Thymus (tissue), 11 donors: ENCODE measurements at regions not wholly inside any gene's neighbourhood (a gene's known extent, or its start where the extent isn't known, plus 50 kb on each side); places are given as distances from the start of the nearest gene placed in this dataset.

Experiments
- DNase-seq, 9 donors: peaks; one replicate each; pipeline ENCODE4 v3.0.0-alpha.2; 2013; ENCODE audit warnings: low spot score in 9 of 9, low read depth in 6 of 9, missing footprints in 1 of 9
- H3K27ac ChIP-seq, 2 donors: one replicate each; pipeline ENCODE4 v1.5.1; 2013; ENCODE audit warnings: control low read depth in 1 of 2, low read depth in 1 of 2, low read length in 1 of 2, mild to moderate bottlenecking in 1 of 2, moderate library complexity in 1 of 2
- H3K27me3 ChIP-seq, 2 donors: one replicate each; pipeline ENCODE4 v1.5.1; 2013; ENCODE audit warnings: low read length in 1 of 2; ENCODE audit not compliant: control insufficient read depth in 2 of 2, insufficient read depth in 1 of 2
- H3K36me3 ChIP-seq, 2 donors: one replicate each; pipeline ENCODE4 v1.5.1; 2013; ENCODE audit warnings: low read length in 1 of 2, mild to moderate bottlenecking in 1 of 2, moderate library complexity in 1 of 2; ENCODE audit not compliant: control insufficient read depth in 2 of 2, insufficient read depth in 2 of 2
- H3K4me1 ChIP-seq, 2 donors: one replicate each; pipeline ENCODE4 v1.5.1; 2013; ENCODE audit warnings: low read length in 2 of 2; ENCODE audit not compliant: control insufficient read depth in 2 of 2, insufficient read depth in 2 of 2
- H3K4me3 ChIP-seq, 2 donors: one replicate each; pipeline ENCODE4 v1.5.1; 2013; ENCODE audit warnings: low read length in 2 of 2, control low read depth in 1 of 2, mild to moderate bottlenecking in 1 of 2
- H3K9me3 ChIP-seq, 2 donors: one replicate each; pipeline ENCODE4 v1.5.1; 2013; ENCODE audit warnings: low read length in 1 of 2, mild to moderate bottlenecking in 1 of 2; ENCODE audit not compliant: control insufficient read depth in 2 of 2, insufficient read depth in 1 of 2
- WGBS: extraction: QIAGEN DNeasy Blood & Tissue Kit; methylation state at CpG from one replicate; pipeline ENCODE4 v1.1.7; 2013; 5-methylcytosine and 5-hydroxymethylcytosine counted together
- donor health status: healthy.

GRCh38 chrX:110417128-110417527, 58.5 kb downstream of the RTL9 start:
- Histone ChIP-seq H3K27me3 (peaks cover 0 to 2% of the 10 kb centered on the region in 2 donors), H3K36me3 (no peaks in the 10 kb centered on the region), H3K27ac (no peak overlapping the region), H3K4me1 (no peaks in the 10 kb centered on the region), H3K4me3 (no peak overlapping the region), H3K9me3 (no peaks in the 10 kb centered on the region)
- WGBS: 91% methylated on average over 4 of the region's 4 CpGs
- DNase-seq: no peak

GRCh38 chrX:110418316-110419235, 59.9 kb downstream of the RTL9 start:
- Histone ChIP-seq H3K9me3 (no peaks in the 10 kb centered on the region), H3K4me1 (no peaks in the 10 kb centered on the region), H3K27me3 (peaks cover 0 to 2% of the 10 kb centered on the region in 2 donors), H3K27ac (no peak overlapping the region), H3K36me3 (no peaks in the 10 kb centered on the region), H3K4me3 (no peak overlapping the region)
- WGBS: 72% methylated on average over 22 of the region's 22 CpGs
- DNase-seq: peak in 1 of 9 donors; percentile 9

GRCh38 chrX:110419512-110419911, 60.9 kb downstream of the RTL9 start:
- peaks cover 0 to 2% of the 10 kb centered on the region in 2 donors for H3K27me3 ChIP-seq
- H3K4me1 ChIP-seq: no peaks in the 10 kb centered on the region
- no peak for DNase-seq
- H3K4me3 ChIP-seq: no peak overlapping the region
- H3K9me3 ChIP-seq: no peaks in the 10 kb centered on the region
- H3K36me3 ChIP-seq: no peaks in the 10 kb centered on the region
- WGBS: 89% methylated on average over 1 of the region's 1 CpG
- no peak overlapping the region for H3K27ac ChIP-seq

- 94% methylated on average over 9 of the region's 9 CpGs for WGBS
- no peak for DNase-seq
- Histone ChIP-seq H3K27ac (no peak overlapping the region), H3K27me3 (peaks cover 0 to 2% of the 10 kb centered on the region in 2 donors), H3K36me3 (no peaks in the 10 kb centered on the region), H3K4me3 (no peak overlapping the region), H3K4me1 (no peaks in the 10 kb centered on the region), H3K9me3 (no peaks in the 10 kb centered on the region)
Observed at GRCh38 chrX:110420771-110421499, 62.3 kb downstream of the RTL9 start.

DNA sequence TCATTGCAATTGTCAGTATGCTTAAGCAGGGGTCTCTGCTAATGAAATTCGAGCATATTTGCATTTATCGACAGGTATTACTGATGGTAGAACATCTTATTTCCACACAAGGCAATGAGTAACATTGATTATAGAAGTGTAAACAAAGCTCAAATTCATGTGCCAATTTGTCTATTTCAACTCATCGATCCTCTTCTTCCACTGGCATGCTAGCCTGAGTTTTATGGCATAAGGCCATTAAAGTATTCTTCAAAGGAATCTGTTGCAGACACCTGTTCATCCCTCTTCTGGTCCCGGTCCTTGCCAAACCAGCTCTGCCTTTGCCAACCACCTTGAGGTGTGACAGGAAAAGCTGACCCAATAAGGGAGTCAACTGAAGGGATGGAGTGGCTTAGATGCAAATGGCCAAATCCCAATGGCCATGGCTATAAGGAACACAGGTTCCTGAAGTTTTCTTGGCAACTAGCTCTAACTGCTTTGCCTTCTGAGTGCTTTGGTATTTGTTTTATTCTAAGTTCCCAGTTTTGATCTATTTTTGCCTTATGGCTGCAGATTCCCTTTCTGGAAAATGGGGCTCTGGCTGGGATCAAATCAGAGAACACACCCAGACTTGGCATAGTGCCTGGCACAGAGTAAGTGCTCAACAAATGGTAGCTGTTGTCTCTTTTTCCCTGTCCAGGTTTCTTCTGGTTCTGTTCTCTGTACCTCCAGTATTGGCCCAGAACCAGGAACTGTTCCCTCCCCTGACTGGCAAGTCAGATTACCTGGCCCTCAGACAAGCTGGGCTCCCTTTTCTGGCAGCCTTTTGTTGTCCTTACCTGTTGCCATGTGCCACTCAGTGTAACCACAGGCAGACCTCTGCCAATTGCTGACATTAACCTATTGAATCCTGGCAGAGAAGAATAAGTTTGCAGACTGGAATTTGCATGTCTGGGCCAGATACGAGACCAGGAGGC, 63.1 kb downstream of the RTL9 start:
- Histone ChIP-seq H3K36me3 (no peaks in the 10 kb centered on the region), H3K4me3 (no peak overlapping the region), H3K9me3 (no peaks in the 10 kb centered on the region), H3K4me1 (no peaks in the 10 kb centered on the region), H3K27me3 (peaks cover 0 to 2% of the 10 kb centered on the region in 2 donors), H3K27ac (no peak overlapping the region)
- DNase-seq: no peak
- 96% methylated on average over 5 of the region's 5 CpGs for WGBS

GRCh38 chrX:110425222-110426154, 66.8 kb downstream of the RTL9 start:
- Histone ChIP-seq H3K27me3 (no peaks in the 10 kb centered on the region), H3K4me3 (no peak overlapping the region), H3K9me3 (no peaks in the 10 kb centered on the region), H3K4me1 (no peaks in the 10 kb centered on the region), H3K36me3 (no peaks in the 10 kb centered on the region), H3K27ac (no peak overlapping the region)
- DNase-seq: no peak
- WGBS: 94% methylated on average over 9 of the region's 9 CpGs

- no peaks in the 10 kb centered on the region for H3K27me3 ChIP-seq
- 97% methylated on average over 6 of the region's 6 CpGs for WGBS
Observed at GRCh38 chrX:110426155-110426504, 67.5 kb downstream of the RTL9 start.

GRCh38 chrX:110427076-110427475, 68.4 kb downstream of the RTL9 start:
- H3K36me3 ChIP-seq: no peaks in the 10 kb centered on the region
- no peaks in the 10 kb centered on the region for H3K9me3 ChIP-seq
- H3K27ac ChIP-seq: no peak overlapping the region
- no peak for DNase-seq
- no peaks in the 10 kb centered on the region for H3K27me3 ChIP-seq
- no peaks in the 10 kb centered on the region for H3K4me1 ChIP-seq
- no peak overlapping the region for H3K4me3 ChIP-seq
- 100% methylated on average over 1 of the region's 1 CpG for WGBS

More at GRCh38 chrX:110426155-110426504, 67.5 kb downstream of the RTL9 start:
- H3K4me3 ChIP-seq: no peak overlapping the region
- H3K36me3 ChIP-seq: no peaks in the 10 kb centered on the region
- no peak for DNase-seq
- no peaks in the 10 kb centered on the region for H3K9me3 ChIP-seq
- no peak overlapping the region for H3K27ac ChIP-seq
- no peaks in the 10 kb centered on the region for H3K4me1 ChIP-seq
